Iris pigment epithelial cell (primary cell): ENCODE measurements at regions not wholly inside any gene's neighbourhood (a gene's known extent, or its start where the extent isn't known, plus 50 kb on each side); places are given as distances from the start of the nearest gene placed in this dataset.
"Not testable (repeated sequence)": the region's sequence is repeated elsewhere in the genome, so short reads cannot be mapped to it uniquely, and the experiment has no call there.

Experiments used
- DNase-seq: peaks from one replicate; pipeline ENCODE4 v3.0.0-alpha.2; 2011; ENCODE audit warnings: low read depth

DNA sequence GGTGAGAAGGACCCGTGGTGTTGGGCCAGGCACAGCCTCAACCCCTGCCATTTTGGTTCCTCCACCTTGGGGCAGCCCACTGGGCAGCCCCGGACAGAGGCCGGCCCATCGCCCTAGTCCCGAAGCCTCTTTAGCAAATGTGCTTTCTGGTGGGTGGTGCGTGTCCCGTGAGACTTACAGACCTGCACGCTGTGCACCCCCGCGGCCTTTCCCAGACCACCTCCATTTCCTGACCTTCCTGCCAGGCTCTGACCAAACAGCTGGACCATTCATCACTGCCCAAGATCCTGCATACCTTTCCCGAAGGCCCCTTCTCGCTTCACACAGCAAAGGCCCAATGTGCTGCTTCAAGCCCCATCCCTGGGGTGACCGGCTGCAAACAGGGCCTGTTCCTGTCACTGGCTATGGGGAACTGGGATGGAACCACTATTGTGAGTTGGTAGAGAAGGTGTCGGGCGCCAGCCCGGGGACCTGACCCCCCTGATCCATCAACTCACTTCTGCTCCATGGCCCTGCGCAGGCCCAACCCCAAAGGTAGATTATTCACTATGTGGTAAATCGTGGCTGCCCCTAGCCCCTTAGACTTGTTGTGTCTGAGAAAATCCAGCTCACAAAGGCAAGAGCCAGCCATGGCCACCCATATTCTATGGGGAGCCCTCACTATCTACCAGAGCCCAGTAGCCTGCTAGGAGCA lies 341.0 kb downstream of the EIPR1 start:
- no peak for DNase-seq

GRCh38 chr2:3035385-3036050 lies 342.1 kb downstream of the EIPR1 start:
- no peak for DNase-seq

DNA sequence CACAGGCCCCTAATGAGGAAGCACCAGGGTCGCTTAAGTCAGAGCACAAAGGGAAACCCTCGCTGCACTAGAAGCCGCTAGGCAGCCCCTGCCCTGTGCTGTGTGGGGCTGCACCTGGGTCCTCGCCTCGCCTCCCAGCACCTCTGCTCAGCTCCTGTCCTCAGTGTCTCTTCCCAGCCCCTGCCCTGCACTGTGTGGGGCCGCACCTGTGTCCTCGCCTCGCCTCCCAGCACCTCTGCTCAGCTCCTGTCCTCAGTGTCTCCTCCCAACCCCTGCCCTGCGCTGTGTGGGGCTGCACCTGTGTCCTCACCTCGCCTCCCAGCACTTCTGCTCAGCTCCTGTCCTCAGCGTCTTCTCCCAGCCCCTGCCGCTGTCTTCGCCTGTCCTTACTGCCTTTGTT lies 342.8 kb downstream of the EIPR1 start:
- DNase-seq, result no peak

DNA sequence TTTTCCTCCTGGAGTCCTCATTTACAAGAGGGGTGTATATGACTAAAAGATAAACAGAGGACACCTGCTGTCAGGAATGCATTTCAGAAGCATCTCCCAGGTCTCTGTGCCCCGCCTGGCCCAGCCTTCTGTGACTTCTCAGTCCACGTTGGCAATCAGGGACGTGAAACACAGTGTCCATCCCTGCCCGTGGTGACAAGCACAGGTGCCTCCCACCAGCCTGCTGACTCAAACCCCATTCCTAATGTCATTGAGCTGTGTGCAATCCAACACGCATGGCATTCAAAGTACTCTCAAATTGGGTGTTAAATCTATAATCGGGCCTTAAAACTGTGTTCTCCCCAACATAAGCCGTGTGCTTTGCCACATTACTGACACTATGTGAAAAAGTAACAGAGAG lies 343.2 kb downstream of the EIPR1 start:
- DNase-seq, result no peak

DNA sequence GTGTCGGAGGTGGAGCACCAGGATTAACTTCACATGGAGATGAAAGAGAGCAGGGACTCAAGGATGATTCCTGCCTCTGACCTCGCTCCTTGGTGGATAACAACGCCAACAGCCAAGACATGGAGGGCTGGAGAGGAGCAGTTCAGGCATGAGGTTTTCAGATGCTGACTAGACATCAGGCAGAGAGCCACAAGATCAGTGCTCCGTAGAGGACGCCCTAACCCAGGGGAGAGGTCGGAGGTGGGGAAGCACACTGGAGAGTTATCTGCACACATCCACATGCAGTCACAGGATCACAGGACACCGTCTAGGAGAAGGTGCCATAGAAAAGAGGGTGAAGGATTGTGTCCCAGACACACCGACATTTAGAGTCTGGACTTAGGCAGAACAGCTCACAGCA lies 344.3 kb downstream of the EIPR1 start:
- no peak for DNase-seq

DNA sequence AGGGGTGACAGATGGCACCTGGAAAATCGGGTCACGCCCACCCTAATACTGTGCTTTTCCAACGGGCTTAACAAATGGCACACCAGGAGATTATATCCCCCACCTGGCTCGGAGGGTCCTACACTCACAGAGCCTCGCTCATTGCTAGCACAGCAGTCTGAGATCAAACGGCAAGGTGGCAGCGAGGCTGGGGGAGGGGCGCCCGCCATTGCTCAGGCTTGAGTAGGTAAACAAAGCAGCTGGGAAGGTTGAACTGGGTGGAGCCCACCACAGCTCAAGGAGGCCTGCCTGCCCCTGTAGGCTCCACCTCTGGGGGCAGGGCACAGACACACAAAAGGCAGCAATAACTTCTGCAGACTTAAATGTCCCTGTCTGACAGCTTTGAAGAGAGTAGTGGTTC lies 346.8 kb downstream of the EIPR1 start:
- not testable (repeated sequence) for DNase-seq

DNA sequence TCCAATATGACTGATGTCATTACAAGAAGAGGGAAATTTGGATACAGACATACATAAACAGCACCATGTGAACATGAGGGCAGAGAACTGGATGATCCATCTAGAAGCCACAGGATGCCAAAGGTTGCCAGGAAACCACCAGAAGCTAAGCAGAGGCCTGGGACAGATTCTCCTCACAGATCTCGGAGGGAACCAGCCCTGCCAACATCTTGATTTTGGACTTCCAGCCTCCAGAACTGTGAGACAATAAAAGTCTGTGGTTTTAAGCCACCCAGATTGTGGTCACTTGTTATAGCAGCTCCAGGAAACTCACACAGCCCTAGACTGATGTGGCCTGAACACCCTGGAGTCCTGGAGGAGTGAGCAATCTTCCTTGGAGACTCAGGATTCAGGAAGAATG lies 351.6 kb downstream of the EIPR1 start:
- DNase-seq, result no peak

DNA sequence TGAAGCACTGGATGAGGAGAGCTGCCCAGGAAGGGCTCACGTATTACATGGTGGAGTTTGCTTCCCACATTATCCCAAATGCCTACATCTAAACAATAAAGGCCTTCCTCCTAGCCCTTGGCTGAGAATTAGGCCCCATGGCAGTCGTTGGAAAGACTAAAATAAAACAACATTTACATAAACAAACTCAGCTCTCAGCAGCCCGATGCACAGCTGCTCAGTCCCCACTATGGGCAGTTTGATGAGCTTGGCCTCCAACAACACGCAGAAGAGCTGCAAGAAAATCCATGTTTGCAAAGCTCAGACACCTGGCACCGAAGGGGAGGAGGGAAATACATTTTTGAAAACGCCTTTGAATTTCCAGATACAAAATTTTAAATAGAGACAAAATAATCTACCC lies 352.4 kb downstream of the EIPR1 start:
- DNase-seq, result no peak

DNA sequence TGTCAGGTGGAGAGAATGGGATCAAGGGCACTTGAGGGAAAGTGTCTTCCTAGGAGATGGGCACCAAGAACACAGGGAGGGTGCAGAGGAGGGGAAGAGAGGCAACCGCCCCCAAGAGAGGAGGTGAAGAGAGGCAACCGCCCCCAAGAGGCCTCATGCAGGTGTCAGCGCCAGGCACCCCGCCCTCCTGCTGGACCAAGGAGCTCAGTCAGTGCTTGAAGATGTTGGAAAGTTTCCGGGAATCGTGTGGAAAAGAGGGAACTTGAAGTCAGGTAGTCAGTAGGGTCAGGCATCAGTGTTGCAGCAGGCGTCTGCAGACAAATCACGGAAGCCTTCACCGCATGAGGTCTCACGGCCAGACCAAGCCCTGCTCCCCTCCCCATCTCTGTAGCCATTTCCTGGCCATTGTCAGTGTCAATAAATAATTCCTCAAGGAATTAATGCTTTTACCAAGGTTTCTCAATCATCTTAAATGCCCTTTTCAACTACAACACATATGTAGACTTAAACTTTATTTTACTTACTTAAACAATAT lies 353.1 kb downstream of the EIPR1 start:
- no peak for DNase-seq

DNA sequence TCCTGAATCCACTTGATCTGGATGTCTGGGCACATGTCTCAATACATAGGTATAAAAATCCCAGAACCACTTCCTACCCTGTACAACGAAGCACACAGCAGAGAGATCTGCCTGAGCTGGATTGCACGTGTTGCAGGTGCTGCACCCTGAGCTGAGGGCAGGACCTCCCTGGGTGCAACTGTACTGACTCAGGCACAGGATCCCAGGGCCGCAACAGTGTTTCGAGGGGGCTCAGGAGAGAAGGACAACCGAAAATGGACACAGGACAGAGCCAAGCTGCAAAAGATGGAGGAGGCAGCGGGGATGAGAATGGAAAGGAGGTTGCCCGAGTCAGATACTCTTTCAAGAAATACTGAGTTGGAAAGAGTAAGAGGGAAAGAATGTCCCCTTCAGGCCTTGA lies 354.1 kb downstream of the EIPR1 start:
- DNase-seq, result no peak

DNA sequence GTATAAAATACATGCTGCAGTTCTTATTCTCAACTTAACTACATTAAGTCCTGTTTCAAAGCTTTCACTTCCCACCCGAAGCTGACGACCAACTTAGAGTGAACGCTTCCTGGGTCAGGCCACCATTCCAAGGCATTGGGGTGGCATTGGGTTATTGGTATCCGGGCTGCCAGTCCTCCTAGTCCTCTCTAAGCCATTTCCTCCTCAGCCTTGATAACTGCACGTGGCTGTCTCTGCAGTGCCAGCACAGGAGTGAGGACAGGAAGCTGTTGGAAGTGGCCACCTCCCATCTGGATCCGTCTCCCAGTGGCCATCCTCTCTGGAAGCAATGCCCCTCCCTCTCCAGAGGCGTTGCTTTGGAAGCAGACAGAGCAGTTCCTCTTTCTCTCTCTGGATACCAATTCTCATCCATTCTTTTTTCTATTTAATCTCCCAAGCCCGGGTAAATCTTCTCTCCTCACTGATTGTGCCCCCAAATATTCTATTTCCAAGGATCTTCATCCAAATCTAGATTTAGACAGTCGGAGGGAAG lies 354.7 kb downstream of the EIPR1 start:
- no peak for DNase-seq

- no peak for DNase-seq
These were observed 355.9 kb downstream of the EIPR1 start for GRCh38 chr2:3021720-3022119.

GRCh38 chr2:3010001-3010400 lies 367.6 kb downstream of the EIPR1 start:
- DNase-seq, result no peak

DNA sequence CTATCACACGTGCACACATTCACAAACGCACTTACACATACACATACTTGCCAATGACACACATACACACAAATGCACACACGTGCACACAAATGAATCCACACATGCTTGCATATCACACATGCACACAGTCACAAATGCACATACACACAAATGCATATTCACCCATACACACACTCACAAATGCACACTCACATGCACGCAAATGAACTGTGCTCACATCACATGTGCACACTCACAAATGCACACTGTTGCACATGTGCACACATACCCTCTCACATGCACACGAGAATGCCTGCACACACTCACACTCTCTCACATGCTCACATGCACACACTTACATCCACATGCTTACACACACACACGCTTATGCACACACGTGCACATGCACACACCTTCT lies 368.1 kb downstream of the EIPR1 start:
- no peak for DNase-seq

- no peak for DNase-seq
These were observed 368.6 kb downstream of the EIPR1 start for GRCh38 chr2:3009005-3009404.

DNA sequence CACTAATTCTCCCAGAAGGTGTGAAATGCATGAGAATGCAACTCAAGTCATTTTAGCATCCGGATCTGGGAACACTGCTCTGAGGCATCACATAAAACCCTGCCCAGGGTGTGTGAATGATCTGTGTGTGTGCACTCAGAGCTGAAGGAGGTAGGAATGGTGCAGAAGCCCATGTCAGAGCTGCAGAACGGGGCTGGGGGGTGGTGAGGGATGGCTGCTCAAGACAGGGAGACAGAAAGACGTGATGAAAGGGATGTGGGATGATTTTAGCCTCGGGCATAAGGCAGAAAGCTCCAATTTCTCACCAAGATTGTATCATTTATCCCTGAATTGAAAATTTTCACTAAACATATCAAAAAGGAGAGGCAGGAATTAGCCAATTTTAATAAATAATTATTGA lies 369.1 kb downstream of the EIPR1 start:
- no peak for DNase-seq

DNA sequence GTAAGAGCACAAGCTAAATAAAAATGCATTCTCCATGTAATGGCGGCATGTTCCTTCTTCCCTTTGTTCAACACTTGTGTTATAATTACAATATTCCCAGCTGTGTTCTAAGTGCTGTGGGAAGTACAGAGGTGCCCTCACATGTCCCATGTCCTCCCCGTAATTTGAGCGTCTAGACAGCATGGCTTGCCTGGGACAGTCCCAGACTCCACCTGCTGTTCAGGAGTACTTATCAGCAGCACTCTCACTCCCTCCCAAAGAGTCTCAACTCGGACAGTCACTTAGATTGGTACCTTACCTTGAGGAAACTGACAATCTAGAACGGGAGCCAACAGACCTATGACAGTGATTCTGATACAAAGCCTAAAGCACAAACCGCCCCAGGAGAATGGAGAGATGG lies 370.5 kb downstream of the EIPR1 start:
- no peak for DNase-seq

DNA sequence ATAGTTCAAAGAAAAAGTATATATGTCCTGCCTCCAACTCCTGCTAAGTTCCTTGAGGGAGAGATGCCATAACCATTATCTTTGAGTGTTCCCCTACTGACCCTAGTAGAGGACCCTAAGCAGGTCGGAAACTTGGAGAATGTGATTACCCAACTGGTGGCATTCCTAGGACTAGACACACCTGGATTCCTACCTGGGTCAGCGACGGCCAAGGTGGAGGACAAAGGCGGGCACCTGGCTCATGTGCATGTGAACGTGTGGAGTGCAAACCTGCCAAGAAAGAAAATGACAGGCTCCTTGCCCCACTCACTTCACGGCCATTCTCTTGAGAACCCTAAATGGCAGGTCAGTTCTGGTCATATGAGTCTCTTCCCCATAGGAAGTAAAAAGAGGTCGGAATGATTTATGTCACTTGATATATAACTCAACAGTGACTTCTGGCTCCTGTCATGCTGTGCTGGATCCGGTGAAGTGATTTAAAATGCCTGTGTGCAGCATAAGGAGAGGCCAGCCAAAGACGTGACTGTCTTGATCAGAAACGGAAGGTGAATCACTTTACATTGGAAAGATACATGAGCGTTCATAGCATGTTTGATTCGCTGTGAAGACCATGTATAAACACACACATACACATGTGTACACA lies 371.6 kb downstream of the EIPR1 start:
- no peak for DNase-seq

DNA sequence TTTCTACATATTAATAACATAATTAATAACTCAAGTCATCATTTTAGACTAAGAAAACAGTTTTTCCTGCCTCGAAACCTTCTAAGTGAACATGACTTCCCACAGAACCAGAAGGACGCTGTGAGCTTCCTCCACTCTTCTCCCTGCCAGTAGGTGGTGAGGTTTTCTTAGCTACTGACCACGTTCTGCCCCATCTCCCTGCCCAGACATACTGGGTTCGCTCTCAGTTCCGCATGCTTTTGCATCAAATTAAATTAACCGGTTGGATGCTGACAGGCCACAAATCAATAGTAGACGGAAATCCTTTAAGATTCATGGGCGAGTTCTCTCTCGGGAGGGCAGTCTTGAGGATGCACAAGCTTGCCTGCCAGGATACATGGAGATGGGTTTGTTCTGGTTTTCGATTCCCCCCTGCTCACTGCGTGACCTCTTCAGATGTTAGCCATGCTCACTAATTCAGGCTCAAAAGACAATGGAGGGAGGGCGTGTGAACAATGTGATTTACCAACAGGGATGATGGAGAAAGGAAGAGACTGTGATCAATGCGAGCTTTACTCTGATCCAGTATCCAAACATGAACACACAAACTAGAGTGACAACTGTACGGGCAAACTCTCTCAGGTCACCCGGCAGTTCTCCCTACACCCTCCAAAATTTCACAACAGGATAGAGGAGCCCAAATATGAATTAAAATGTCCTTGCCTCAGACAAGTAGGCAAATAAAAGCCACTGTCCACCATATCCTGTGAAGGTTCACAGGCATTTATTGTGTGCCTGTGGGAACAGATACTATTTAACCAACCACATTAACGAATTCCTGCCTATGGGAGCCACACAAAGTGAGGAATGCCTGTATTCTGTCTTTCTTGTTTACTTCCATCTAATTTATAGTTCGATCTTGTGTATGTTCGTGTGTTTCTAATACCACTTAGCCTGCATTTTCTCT lies 375.7 kb downstream of the EIPR1 start:
- DNase-seq, result no peak

GRCh38 chr2:3000968-3001367 lies 376.6 kb downstream of the EIPR1 start:
- no peak for DNase-seq

- DNase-seq, result no peak
These were observed 377.5 kb downstream of the EIPR1 start for GRCh38 chr2:3000125-3000524.

GRCh38 chr2:2998971-2999370 lies 378.6 kb downstream of the EIPR1 start:
- no peak for DNase-seq
